NCI-H2107 treated with DMSO at 0.1 percent for 48 hours (cell line): ENCODE measurements at regions not wholly inside any gene's neighbourhood (a gene's known extent, or its start where the extent isn't known, plus 50 kb on each side); places are given as distances from the start of the nearest gene placed in this dataset.

Source experiments
- DNase-seq: peaks from one replicate; lab custom pipeline; 2025; ENCODE audit not compliant: unreplicated experiment; lab: John Stamatoyannopoulos, UW

GRCh38 chr12:90899456-90900182 is 55.4 kb downstream of the CCER1 start:
- DNase-seq: no peak

GRCh38 chr12:90897986-90898385 is 57.0 kb downstream of the CCER1 start:
- no peak for DNase-seq

- no peak for DNase-seq
These were observed 57.7 kb downstream of the CCER1 start for GRCh38 chr12:90897316-90897715.

GRCh38 chr12:90896821-90897220 is 58.2 kb downstream of the CCER1 start:
- DNase-seq: no peak

- no peak for DNase-seq
These were observed 58.8 kb downstream of the CCER1 start for GRCh38 chr12:90896164-90896563.

- DNase-seq: no peak
These were observed 66.7 kb downstream of the CCER1 start for GRCh38 chr12:90888316-90888715.

- DNase-seq: no peak
These were observed 71.5 kb downstream of the CCER1 start for GRCh38 chr12:90883456-90883855.

- DNase-seq: no peak
These were observed 83.3 kb downstream of the CCER1 start for GRCh38 chr12:90871726-90872096.

- no peak for DNase-seq
These were observed 83.8 kb downstream of the CCER1 start for GRCh38 chr12:90870971-90871725.

GRCh38 chr12:90868626-90869025 is 86.3 kb downstream of the CCER1 start:
- DNase-seq: no peak

- DNase-seq: no peak
These were observed 95.4 kb downstream of the CCER1 start for GRCh38 chr12:90859591-90859990.

GRCh38 chr12:90858252-90858651 is 96.7 kb downstream of the CCER1 start:
- no peak for DNase-seq

- DNase-seq: no peak
These were observed 99.4 kb downstream of the CCER1 start for GRCh38 chr12:90855534-90855933.

GRCh38 chr12:90854136-90854689 is 100.8 kb downstream of the CCER1 start:
- no peak for DNase-seq

GRCh38 chr12:90851800-90852718 is 102.9 kb downstream of the CCER1 start:
- DNase-seq: no peak

GRCh38 chr12:90842477-90842876 is 112.5 kb downstream of the CCER1 start:
- DNase-seq: no peak

- no peak for DNase-seq
These were observed 113.6 kb downstream of the CCER1 start for GRCh38 chr12:90841336-90841735.

GRCh38 chr12:90839346-90839745 is 115.6 kb downstream of the CCER1 start:
- DNase-seq: no peak

- no peak for DNase-seq
These were observed 118.3 kb downstream of the CCER1 start for GRCh38 chr12:90836689-90837088.

- DNase-seq: no peak
These were observed 121.7 kb downstream of the CCER1 start for GRCh38 chr12:90833228-90833627.

- DNase-seq: no peak
These were observed 122.5 kb downstream of the CCER1 start for GRCh38 chr12:90832427-90832826.
